SKM-1 (cell line): ENCODE measurements at regions not wholly inside any gene's neighbourhood (a gene's known extent, or its start where the extent isn't known, plus 50 kb on each side); places are given as distances from the start of the nearest gene placed in this dataset.
"Not testable (repeated sequence)": the region's sequence is repeated elsewhere in the genome, so short reads cannot be mapped to it uniquely, and the experiment has no call there.

ENCODE experiments used
- DNase-seq: peaks from one replicate; lab custom pipeline; 2025; ENCODE audit not compliant: unreplicated experiment; lab: John Stamatoyannopoulos, UW

DNA sequence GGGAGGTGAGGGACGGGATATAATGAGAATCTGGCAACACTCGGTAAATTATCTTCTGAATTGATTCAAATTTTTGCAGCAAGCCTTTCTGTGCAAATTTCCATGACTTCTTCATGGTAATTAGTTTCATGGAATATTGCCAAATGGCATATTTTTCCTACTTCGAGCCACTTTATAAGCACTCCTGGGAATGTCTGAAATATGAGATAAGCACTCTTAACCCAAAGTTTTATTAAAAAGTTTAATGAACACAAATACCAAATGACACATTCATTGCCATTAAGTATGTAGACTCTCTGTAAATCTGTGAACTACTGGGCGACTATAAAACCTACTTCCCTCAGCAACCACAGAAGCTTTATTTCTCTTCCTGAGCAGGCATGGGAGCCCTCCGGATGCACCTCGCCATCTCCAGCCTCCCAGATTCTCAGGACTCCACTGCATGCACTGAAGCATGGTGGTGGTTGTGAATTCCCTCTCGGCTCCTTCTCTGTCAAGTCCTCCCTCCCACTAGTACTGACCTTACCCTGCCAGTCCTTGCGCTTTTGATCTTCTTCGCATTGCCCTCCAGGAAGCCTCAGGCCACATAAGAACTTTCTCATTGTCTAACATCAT lies 154.4 kb upstream of the RPL34 start:
- DNase-seq: no peak

DNA sequence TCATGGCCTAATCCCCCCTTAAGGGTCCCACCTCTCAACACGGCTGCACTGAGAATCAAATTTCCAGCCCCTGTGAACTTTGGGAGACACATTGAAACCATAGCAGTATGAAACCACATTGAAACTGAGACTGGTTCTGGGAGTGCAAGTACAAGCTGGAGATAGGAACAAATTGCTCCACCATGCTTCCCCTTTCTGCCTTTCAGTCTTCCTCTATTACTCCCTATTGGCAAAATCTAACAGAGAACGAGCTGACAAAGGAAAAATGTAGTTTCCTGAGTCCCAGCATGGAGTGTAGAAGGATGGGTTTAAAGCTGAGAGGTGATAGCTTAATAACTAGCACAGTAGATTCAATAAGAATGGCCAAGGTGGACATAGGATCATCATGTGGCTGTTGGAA lies 161.7 kb upstream of the RPL34 start:
- peak; percentile 26 for DNase-seq

DNA sequence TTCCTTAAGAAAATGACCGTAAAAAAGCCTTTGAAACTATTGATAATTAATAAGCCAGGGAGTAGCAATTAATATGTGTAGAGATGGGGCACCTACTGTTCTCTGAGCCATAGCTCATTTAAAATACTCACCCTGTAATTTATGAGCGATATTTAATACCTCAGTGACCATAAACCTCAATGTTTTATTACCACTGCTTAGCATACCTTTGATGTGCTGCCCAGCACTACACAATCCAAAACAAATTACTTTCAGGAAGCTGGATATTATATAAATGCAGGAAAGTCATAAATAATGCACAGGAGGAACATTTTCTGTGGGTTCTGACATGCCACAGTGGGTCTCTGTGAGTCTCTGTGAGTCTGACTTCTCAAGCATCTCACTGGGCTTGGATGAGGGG lies 166.1 kb upstream of the RPL34 start:
- no peak for DNase-seq

DNA sequence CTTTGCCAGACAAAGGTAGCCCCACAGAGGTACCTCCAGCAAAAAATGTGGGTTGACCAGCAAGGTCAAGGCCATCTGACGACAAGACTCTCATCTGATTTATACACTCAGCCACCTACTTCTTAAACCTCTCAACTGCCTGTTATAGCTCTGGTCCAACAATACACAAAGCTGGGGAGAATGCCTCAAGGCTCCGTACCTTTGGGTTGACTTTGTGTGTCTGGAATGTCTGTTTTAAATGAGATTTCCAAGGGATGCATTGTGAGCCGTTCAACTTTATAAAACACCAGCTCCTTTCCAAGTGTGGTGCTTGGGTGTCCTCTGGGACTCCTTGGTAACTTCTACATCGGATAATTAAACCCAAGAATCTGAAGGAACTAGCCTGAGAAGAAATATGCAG lies 167.0 kb upstream of the RPL34 start:
- DNase-seq: no peak

DNA sequence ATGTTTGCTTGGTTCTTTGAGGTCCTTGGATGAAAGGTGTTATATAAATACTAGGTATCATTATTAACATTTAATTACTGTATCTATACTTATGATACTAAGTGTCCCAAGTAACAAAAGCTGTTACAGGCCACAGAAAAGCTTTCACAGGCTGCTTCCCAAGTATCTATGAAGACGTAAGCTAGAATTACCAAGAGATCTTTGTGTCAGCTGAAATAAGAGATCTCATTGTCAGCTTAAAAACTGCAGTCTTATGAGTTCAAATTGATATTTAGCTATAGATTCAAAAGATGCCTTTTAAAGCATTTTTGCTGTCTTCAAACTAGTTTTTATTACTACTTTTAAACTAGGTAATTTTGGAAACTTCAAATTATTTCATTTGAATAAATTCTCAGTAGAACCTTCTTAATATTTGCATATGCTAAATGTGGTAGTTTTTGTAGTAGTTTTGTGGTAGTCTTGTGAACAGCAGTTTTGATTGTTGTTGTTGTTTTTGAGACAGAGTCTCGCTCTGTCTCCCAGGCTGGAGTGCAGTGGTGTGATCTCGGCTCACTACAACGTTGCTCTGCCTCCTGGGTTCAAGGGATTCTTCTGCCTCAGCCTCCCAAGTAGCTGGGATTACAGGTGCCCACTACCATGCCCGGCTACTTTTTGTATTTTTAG lies 170.0 kb upstream of the RPL34 start:
- DNase-seq: no peak

DNA sequence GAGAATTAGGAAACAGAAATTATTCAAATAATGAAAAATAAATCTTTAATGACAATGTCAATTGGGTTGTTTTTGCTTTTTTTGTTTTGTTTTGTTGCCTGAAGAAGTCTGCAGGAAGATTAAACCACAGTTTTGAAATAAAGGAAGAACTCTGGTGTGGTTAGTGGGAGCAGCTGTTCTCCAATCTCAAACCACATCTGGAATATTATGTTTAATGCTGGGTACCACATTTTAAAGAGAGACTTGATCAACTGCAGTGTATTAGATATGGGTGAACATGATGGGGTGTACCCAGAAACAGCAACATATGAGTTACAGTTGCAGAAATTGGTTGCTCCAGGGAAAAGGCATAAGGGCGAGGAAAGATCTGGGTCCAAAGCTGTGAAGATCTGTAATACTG lies 171.2 kb upstream of the RPL34 start:
- no peak for DNase-seq

DNA sequence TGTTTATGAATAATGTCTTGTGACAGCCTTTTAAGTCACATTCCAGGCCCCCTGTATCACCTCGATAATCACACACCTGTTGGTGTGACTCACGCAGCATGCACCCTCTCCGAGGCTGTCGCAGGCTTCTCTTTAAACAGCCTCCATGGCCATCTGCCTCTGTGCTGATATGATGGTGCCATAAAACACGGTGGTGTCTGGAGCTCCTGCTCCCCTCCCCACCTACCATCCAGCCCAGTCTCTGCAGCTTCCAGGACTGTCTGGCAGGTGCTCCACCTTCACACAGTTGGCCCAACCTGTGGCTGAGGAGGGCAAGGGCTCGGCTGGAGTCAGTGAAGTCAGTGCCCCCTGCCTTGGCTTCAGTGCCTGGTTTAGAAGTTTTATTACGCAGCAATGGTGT lies 173.8 kb upstream of the RPL34 start:
- no peak for DNase-seq

DNA sequence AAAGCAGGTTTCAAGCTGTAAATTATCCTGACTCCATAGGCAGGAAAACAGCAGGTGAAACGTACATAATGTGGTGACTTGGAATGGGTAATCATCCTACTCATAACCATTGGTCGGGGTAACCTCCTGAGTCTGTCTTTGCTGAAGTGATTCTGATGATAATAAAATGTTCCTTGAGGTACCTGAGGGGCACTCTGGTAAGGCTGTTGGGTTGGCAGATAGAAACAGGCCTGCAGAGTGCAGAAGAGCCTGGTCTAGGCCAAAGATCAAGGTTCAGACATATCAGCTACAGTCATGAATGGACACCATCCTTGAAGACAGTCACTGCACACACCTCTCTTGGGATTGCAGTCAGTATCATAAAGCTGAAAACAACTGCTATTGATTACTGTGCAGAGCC lies 174.7 kb upstream of the RPL34 start:
- no peak for DNase-seq

DNA sequence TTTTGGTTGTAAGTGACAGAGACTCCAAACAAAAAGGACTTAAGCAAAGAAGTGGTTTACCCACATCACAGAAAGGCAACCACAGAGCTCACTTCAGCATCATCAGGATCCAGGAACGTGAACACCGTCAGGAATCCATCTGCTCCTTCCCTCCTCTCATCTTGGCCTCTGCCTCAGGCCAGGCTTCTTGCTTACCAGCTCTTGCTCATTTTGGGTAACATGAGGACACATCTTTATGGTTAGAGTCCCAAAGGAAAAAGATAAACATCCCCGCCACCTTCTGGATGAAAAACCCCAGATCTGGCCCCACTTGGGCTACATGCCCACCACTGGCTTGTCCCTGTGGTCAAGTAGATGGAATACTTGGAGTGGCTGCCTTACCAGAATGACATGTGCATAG lies 176.8 kb upstream of the RPL34 start:
- DNase-seq: no peak

DNA sequence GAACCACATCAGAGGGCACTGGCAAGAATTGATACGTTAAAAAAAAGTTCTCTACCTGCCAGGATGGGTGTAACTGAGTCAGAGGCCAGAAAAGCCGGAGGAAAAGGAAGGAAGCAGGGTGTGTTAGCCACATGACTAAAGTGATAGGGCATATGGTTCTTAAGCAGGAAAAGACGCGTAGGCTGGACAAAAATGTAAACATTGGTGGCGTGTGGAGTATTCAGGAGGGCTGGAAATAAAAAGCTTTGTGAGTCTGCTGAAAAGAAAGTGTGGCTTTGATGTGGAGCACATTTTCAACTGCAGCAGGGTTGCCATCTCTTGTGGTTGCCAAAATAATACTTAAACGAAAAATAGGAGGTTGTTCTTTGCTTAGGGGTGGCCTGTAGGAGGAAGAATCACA lies 186.5 kb upstream of the RPL34 start:
- DNase-seq: no peak

DNA sequence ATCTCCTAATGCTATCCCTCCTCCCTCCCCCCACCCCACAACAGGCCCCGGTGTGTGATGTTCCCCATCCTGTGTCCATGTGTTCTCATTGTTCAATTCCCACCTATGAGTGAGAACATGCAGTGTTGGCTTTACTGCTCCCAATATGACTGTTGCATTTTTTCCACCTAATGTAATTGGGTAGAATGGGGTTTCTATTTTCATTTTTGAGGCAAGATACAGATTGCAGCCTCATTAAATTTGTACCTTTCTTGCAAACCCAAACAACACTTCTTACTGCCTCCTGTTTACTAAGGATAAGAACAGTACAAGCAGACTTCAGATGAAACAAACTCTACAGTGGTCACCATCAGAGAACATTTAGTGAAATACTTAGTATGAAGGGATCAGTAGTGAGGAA lies 187.0 kb upstream of the RPL34 start:
- not testable (repeated sequence) for DNase-seq

DNA sequence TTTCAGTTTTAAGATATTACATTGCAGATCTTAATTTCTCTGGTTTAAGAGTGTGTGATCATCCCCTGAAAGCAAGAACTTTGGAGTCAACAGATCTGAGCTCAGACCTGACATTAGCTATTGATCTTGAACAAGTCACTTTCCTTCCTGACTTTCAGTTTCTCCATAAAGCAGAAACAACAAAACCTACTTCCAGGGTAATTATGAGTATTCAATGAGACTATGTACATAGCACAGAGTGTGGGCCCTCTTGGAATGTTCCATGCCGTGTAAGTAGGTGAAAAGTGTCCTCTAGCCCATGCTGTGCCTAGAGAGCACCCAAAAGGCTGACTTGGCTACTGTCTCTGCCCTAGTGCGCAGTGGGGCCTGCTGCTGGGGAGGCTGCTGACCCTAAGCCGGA lies 188.0 kb upstream of the RPL34 start:
- no peak for DNase-seq

DNA sequence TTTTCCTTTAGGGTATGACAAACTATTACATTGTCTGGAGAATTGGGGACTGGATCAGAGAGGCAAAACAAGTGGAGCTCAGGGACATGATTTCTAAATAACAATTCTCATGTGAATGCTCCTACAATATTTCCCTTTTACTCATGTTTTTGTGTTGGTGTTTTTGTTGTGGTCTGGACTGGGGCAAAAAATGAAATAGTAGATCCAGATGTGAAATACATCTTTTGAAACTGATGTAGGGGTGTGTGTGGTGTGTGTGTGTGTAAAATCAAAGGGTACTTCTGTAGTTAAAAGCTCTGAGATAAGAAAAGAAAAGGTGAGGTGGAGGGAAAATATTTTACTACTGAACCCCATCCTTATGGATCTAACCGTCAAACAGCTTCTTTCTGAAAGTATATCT lies 188.4 kb upstream of the RPL34 start:
- no peak for DNase-seq

DNA sequence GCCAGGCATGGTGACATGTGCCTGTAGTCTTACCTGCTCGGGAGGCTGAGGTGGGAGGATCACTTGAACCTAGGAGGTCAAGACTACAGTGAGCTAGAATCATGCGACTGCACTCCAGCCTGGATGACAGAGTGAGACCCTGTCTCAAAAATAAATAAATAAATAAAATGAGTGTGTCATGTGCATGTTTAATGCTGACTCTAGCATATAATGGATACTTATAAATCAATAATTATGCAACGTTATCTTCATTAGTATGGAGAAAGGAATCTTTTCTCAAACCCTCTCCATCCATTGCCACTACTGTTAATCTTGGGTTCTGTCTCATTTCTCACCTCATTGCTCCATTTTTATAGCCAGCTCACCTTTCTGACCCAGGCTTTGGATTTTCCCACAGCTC lies 189.5 kb upstream of the RPL34 start:
- DNase-seq: no peak

DNA sequence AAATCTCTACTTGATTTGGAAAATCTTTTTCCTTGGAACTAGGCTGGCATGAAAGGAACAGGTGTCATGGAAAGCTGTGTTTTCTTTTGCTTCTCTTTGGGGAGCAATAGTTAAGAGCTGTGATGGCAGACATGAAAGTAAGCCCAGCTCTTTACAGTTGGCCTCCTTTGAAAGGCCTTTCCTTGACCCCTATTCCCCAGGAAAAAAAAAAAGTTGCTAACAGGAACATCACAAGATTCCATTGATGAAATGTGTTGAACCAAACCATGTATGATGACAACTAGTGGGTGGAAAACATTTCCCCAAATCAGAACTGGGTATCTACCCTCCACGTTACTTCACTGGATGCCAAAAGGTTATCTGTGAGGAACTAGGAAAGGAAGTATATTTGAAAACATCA lies 190.7 kb upstream of the RPL34 start:
- no peak for DNase-seq

DNA sequence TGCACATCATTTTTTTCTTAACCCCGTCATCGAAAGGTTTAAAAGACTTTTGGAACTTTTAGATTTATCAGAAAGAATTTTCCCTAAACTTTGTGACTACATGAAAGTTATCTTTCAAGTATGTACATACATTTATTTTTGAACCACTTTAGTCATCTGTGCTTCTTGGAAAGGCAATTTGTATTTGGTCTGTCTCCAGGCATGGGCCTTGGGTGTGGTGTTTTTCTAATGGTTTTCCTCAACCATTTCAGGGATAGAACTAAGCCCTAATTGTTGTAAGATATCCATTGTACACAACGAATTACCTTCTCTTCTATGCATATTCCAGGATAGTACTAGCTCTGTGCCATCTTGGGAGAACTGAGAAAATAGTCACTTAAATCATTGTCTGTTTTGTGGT lies 191.5 kb upstream of the RPL34 start:
- DNase-seq: no peak

DNA sequence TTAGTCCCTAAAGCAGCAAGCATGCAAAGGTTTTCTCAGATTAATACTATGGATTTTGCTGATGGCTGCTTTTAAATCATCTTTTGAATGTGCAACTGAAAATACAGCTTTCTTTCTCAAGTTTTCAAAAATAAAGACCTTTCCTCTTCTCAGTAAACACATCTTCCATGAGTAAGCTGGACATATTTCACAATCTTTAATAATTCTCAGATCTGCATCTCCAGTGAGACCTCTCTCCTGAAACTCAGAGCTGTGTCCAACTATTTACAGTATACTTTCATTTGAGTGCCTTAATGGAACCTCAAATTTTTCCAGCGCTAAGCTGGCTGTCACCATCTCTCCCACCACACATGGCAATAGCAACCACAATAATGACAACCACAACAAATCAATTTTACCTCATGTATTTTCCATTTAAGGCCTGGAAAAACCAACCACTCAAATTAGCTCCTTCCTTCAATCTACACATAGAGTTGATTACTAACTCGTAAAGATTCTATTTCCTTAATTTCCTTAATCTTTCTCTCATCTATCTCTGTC lies 192.4 kb upstream of the RPL34 start:
- DNase-seq: no peak

DNA sequence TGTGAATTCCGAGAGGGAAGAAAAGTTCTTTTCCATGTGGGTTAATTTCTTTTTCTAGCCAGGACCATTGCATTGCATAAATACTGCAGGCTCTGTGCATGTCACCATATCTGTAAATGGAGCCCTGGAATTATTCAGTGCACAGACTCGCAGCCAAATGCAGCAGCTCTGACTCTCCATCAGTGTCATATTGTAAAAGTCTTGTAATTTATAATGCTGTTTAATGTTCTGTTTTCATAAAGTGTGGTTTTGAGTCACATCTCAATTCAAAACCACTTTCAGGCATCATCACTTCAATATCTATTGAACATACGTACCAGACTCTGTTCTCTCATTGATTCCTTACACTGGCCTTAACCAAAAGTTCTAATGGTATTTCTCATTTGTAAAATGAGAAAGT lies 193.9 kb upstream of the RPL34 start:
- DNase-seq: no peak

DNA sequence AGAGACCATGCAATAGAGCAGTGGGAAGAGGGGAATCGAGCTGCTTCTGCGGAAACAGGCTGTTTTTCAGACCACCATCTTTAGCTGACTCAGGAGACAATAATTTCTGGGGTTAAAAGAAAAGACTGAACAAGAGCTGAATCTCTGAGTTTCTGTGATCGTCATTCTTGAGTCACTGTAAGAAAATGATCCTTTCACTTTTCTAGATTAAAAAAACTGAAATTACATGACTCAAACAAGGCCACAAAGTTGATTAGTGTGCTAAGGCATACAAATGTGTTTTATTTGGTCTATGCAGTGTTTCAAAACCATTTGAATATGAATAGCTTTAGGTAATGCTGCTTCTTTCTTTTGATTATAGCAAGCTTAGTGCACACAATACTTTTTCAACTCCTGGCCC lies 194.4 kb upstream of the RPL34 start:
- no peak for DNase-seq

DNA sequence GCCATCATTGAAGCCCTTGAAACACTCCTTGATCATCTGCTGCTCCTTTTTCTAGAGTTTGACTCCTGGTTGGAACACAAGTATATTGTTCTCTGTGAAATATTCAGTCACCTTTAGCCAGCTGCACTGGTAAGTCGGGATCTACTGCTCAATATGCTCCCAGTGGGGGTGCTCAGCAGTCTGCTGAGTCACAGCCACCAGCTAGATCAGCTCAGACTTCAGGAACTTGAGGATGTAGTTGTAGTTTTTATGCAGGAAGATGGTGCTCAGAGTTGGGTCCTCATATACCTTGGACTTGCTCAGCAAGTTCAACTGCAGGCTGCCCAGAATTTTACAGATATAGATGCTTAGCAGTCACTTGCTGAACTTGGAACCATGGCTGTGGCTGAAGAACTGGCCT lies 202.5 kb upstream of the RPL34 start:
- DNase-seq: no peak

DNA sequence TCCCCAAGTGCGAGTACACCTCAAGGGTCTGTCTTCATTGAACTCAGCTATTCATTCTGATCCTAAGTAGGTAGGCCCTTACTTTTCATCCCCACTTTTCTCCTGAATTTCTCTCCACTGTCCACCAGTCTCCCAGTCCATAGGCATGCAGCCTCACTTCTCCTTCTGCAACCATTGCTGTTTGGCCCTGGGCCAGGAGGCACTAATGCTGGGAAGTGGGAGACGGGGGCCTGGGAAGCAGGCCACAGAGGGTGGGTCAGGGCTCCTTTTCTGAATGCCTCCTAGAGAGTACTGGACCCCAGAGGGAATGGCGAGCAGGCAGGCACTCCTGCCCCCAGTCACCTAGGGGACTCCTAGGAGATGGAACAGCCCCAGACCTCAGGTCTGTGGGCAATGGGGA lies 203.5 kb upstream of the RPL34 start:
- DNase-seq: no peak

DNA sequence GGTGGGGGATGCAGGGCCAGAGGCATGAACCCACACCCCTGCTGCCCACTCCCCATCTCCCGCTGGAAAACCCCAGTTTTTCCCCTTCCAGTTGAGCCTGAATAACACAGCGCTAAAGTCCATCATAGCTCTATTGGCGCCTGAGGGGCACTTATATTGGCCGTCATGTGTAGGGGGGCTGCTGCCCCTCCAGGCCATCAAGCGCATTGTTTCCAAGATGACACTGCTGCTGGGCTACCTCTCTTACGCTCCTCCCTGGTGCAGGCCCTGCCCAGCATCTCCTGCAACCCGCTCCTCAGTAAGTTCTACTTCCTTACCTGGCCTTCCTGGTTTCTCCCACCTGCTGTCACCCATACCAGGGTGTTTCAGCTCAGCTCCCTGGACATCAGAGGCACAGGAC lies 205.0 kb upstream of the RPL34 start:
- DNase-seq: no peak

DNA sequence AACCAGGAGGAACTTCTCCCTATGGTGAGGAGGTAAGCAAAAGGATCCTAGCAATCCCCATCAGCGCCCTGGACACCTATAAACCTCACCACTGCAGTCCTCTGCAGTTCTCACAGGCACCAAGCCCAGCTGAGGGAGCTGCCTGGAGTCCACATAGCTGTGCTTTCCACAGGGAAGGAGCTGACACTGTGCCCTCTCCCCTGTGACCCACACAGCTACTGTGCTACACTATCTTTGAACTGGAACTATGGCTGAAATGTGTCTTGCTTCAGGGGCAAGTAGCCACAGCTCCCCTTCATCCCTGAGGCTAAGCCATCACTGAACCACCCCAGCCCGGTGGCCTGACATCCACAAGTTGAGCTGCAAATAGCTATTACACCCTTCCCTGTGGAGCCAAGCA lies 208.5 kb upstream of the RPL34 start:
- no peak for DNase-seq
